GM19468 (cell line): ENCODE measurements at regions not wholly inside any gene's neighbourhood (a gene's known extent, or its start where the extent isn't known, plus 50 kb on each side); places are given as distances from the start of the nearest gene placed in this dataset.
"Not testable (repeated sequence)": the region's sequence is repeated elsewhere in the genome, so short reads cannot be mapped to it uniquely, and the experiment has no call there.

Experiments
- ATAC-seq: cut with Tn5 transposase; IDR thresholded peaks from one replicate; pipeline ENCODE4 v1.9.1; 2021; ENCODE audit warnings: mild to moderate bottlenecking, moderate library complexity, moderate number of reproducible peaks; ENCODE audit not compliant: unreplicated experiment; ENCODE audit errors: extremely low read depth

DNA sequence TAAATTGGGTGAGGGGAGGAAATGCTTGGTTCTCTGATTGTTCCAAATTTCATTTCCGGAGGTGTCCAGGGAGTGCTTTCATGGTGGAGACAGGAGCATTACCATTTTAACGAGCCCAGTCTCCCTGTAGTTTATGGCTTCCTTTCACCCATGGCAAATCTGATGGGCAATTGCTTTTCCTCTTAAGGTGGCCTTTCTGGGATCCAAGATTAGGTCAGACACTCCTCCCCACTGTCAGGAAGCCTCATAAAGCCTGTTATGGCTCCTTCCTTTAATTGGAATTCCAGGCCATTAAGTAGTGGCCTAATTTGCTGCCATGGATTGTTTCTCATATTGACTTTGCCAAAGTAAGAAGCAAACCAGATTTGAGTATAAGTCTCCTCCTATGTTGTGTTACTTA lies 157.8 kb downstream of the PDCD6IP start:
- ATAC-seq, result no peak

DNA sequence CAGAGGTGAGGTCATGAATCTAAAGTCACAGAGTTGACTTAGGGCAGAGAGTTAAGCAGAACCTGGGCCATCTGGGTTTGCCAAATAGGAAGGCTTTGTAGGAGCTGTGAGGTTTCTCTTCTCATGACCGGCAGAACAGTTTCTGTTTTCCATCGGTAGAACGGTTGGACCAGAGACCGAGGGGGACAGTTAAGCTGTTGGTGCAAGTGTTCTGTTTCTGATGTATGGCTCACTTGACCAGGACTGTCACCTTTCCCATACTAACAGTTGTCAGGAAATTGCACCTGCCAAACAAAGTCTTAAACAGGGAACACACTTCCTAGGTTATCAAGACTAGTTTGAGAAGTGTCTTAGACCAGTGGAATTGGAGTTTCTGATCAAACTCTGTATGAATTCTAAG lies 158.3 kb downstream of the PDCD6IP start:
- ATAC-seq, result no peak

DNA sequence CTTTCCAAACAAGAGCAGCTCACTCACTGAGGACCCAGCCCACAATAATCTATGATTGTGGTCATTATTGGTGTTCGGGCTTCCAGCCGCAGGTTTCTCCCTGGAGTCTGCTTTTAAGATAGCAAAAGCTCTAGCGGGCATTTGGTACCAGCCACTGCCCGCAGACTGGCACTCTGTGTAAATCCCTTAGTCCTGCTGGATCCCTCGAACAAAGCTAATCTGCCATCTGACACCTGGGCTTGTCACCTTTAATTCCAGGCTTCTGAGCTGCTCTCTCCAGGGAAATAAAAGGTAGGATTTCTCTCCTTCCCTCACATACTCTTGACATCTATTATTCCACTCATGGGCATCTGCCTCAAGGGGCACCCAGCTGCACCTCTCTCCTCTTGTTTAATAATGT lies 158.7 kb downstream of the PDCD6IP start:
- no peak for ATAC-seq

DNA sequence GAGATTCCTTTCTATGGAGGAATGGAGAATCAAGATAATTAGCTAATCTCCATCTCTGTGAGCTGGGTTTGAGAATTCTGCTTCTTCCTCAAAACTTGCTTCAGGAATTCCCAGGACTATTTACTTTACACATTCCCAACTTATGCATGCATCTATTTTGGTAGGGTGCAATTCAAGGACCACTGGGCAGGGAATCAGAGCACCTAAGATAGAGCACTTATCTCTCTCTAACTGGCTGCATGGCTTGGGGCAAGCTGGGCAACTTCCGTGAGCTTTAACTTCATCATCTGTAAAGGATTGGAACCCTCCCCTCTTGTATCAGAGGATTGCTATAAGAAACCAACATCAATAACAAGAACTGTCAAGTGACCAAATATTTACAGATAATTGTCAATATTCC lies 160.2 kb downstream of the PDCD6IP start:
- no peak for ATAC-seq

DNA sequence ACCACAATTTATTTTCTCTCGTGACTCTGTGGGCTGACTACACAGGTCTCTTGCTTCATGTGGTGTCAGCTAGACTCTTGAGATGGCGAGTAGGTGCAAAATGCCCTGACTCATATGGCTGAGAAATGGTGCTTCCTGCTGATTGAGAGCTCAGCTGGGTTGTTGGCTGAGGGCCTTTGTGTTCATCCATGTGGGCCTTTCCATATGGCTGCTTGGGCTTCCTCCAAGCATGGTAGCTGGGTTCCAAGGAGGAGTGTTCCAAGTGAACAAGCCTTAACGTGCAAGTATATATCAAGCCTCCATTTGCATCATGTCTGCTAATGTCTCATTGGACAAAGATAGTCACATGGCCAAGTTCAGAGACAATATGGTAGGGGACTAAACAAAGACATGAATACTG lies 164.0 kb downstream of the PDCD6IP start:
- no peak for ATAC-seq

DNA sequence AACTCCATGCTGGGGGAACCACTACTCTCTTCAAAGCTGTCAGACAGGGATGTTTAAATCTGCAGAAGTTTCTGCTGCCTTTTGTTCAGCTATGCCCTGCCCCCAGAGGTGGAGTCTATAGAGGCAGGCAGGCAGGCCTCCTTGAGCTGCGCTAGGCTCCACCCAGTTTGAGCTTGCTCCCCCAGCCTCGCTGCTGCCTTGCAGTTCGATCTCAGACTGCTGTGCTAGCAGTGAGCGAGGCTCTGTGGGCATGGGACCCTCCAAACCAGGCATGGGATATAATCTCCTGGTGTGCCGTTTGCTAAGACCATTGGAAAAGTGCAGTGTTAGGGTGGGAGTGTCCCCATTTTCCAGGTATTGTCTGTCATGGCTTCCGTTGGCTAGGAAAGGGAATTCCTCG lies 171.8 kb downstream of the PDCD6IP start:
- ATAC-seq, result not testable (repeated sequence)

DNA sequence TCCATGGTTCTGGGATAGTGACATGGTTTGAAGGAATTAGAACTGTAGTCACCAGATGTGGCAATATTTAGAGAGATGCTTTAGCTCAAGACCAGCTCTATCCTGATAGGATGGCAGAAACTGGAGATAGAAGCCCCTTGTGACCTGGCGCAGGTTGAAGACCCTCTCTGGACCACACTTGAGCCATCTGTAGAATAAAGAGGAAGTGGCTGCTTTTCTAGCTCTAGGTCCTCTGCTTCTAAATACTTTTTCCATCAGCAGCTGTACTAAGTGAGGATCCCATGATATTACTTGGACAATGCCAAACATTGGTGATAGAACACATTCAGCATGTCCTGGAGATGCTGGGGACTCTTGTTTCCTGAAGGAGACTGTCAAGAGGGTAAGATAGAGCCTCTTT lies 172.6 kb downstream of the PDCD6IP start:
- no peak for ATAC-seq

DNA sequence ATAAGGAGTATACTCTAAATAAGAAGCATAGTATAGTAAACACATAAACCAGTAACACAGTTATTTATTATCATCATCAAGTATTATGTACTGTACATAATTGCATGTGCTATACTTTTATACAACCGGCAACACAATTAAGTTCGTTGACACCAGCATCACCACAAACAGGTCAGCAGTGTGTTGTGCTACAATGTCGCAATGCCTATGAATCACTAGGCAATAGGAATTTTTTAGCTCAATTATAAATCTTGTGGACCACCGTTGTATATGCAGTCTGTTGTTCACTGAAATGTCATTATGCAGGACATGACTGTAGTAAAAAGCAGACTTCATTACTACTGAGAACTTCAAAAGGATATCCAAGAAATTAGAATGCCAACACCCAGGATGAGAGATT lies 177.0 kb downstream of the PDCD6IP start:
- no peak for ATAC-seq

DNA sequence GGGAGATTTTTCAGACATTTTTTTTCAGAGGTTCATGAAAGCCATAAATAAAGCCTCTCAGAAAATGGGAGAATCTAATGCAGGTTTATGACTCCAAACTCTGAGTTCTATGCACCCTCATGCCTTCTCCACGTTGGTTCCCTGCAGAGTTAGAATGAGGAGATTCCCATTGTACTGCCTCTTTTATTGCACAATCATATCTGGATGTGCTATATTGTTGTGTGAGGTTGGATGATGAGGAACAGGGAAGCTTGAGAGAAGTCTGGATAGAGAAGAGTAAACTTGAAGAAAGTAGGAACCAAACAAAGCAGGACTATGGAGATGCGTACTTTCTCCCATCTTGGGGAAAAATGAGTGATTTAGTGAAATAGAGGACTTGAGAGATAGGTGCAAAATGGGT lies 178.8 kb downstream of the PDCD6IP start:
- ATAC-seq, result no peak

DNA sequence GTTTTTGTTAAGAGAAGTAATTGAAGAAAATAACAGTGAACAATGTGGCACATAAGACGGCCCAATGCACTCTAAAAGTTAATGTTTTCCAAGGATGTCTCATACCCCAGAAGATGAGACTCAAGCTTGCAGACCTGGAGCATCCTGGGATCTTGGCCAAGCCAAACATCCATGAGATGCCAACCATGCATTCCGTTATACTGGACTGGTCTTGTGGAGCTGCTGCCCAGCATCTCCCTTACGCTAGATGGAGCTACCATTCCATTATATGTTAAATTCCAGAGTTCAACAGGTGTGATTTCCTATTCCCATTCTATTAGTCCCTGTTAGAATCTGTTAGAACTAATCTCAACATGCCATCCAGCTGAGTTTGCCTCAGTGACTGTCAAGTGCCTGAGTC lies 181.8 kb downstream of the PDCD6IP start:
- no peak for ATAC-seq

DNA sequence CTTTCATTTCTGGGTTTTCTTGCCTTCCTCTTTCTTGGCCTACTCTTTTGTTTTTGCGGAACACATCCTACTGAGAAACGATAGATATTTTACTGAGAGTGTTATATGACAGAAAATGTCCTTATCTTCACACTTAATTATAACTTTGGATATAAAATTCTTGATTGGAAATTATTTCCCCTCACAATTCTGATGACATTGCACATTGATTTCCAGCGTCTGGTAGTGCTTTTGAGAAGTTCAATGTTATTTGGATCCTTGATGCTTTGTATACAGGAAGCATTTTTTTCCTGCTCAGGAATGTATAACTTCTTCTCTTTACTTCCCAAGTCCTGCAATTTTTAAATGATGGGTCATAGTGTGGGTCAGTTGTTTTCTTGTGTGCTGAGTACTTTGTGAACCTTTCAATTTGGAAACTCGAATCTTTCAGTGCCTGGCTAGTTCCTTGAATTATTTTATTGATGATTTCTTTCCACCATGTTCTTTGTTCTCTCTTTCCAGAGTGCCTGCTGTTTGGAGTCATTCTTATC lies 183.9 kb downstream of the PDCD6IP start:
- ATAC-seq, result no peak

DNA sequence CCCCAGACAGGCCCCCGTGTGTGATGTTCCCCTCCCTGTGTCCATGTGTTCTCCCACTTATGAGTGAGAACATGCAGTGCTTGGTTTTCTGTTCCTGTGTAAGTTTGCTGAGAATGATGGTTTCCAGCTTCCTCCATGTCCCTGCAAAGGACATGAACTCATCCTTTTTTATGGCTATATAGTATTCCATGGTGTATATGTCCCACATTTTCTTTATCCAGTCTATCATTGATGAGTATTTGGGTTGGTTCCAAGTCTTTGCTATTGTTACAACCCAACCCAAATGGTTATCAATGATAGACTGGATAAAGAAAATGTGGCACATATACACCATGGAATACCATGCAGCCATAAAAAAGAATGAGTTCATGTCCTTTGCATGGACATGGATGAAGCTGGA lies 184.5 kb downstream of the PDCD6IP start:
- not testable (repeated sequence) for ATAC-seq

DNA sequence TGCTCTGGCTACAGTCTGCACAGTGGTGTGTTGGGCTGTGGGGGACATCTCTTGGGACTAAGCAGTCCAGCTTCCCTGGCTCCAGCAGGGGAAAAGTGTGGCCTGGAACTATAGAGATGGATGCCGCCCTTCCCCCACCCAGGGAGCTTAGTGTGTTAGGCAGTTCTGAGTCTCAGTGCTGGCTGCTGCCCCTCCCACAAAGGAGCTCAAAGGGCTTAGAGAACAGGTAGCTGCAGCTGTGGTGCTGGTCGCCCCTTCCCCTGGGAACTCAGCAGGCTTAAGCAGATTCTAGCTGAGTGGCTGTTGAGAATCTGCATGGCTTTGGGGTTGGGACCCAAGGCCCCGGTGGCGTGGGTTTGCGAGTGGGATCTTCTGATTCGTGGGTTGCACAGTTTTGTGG lies 190.8 kb downstream of the PDCD6IP start:
- ATAC-seq, result no peak

DNA sequence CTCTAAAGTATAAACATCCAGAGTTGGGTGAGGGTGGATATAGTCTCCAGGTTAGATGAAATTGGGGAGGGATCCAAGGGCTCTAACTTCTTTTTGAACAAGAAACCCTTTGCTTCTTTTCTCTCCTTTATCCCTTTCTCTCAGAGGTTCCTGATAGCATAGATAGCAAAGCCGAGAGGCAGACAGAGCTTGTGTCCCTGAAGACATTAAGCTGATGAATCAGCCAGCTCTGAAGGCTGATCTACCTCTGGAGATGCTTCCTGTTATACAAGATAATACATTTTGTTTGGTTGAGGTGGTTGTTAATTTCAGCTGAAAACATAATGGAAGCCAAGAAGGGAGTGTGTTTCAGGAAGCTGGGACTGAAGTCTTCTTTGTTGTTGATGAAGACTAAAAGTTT lies 193.2 kb downstream of the PDCD6IP start:
- ATAC-seq, result no peak

DNA sequence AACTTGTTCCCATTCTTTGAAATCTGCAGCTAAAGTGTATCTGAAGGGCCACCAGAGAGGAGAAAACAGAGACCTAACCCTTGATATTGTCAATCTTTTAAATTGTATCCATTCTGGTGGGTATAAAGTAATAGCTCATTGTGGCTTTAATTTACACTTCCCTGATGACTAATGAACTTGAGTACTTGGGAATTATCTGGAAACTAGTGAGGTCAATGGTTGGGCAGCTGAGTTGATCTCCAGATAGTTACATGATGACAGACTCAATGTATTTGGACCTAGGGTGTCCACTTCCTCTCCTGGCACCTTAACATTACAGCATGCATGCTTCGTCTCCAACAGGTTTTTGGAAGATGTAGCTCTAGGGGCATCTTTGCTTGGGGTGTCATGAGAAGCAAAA lies 195.2 kb downstream of the PDCD6IP start:
- ATAC-seq, result no peak

DNA sequence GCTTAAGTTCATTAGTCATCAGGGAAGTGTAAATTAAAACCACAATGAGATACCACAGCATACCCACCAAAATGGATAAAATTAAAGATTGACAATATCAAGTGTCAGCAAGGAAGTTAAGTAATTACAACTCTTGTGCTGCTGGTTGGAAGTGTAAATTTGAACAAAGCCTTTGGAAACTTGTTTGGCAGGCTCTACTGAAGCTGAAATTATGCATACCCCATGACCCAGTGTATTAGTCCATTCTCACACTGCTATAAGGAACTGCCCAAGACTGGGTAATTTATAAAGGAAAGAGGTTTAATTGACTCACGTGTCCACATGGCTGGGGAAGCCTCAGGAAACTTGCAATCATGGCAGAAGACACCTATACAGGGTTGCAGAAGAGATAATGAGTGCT lies 196.1 kb downstream of the PDCD6IP start:
- no peak for ATAC-seq

DNA sequence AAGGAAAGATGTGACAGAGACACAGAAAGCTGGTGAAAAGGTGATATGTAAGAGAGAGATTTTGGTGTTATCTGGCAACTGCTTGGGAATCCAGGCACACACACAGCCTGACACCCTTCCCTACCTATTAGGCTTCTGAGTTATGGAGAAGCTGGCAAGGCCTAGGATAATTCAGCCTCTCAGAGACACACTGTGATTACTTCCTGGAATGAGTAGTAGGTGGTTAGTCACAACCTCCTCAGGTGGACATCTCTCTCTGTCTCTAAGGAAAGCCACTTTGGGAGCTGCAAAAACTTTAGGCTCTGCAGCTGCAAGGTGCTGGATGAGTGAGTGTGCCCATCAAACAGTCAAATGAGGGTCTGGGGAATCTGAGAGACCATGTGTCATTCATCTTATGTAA lies 201.9 kb downstream of the PDCD6IP start:
- no peak for ATAC-seq

DNA sequence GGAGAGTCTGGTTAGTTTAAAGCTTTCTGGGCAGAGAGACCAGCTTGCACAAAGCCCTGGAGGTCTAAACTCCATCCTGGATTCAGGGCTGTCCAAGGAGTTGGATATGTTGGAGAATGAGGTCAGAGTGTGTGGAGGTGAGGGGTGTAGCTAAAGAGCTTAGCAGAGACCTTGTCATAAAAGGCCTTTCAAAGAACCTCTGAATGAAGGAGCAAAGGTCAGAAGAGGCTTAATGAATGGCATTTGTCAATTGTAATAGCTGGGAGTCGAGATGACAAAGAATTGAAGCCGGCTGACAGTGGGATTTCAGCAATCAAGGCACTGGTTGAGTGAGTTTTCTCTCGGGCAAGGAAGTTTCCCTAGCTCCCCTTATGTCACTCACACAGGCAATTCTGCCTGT lies 202.6 kb downstream of the PDCD6IP start:
- no peak for ATAC-seq

DNA sequence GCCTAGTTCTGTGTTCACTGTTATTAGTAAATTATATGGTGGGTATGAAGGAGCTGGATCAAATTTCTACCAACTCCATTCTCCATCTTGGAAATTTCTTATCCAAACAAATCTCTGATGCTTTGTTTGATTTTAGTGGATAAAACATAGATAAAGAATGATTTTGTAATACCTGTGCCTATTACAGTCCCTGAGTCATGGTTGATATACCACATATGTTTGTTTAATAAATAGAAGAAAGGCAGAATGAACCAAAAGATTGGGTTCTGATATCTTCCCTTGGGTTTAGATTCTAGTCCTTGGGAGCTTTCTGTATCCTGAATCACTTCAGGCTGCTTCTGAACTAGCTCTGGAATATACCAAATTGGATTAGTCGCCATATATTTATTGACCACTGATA lies 203.6 kb downstream of the PDCD6IP start:
- no peak for ATAC-seq

DNA sequence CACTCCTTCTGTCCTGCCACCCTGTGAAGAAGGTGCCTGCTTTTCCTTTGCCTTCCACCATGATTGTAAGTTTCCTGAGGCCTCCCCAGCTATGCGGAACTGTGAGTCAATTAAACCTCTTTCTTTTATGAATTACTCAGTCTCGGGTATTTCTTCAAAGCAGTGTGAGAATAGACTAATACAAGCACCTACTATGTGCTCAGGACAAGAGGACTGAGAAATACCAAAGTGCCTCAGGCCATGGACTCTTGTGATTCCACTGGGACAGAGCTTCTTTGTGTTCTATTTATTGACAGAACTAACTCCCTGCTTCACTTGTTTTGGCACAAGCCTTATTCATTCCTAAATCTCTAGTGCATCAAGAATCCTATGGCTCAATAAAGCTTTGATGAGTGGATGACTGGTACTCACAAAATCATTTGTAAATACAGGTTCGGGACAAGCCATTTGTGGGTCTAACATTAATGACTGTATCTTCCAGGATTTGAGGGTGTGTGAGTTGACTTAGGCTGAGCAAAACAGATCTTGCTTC lies 204.2 kb downstream of the PDCD6IP start:
- no peak for ATAC-seq

DNA sequence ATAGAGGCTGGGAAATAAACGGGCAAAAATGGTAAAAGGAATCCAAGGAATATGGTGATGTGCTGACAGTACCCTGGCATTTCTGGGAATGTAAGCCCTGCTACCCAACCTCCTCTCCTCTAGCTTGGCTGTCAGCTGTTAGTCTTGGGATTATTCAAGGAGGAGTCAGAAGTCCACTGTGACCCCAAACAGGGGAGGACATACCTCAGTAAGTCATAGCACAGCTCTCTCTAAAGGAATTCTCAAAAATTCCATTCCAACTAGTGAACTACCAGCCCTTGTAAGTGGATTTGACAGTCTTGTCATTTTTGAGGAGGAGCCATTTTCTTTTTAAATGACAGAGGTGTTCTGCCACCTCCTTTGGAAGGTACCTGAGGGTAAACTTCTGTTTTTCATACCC lies 207.5 kb downstream of the PDCD6IP start:
- ATAC-seq, result no peak

DNA sequence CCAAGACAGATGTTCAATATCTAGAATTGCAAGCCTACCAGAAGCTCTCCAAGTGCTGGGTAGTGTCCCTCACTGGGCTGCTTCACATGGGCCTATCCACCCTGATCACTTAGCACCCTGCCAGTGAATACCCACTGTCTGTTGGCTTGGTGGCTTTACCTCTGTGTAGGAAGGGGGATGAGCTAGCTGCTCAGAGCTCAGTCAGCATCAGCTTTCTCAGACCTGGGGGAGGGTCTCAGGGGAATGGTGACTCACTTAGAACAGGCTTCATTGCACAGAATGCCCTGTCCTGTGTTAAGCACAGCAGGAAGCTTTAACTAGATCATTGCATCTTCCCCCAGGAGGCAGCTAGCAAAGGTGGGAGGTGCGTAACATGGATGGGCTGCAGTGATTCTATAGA lies 209.8 kb downstream of the PDCD6IP start:
- ATAC-seq, result no peak
